Esophagus muscularis mucosa (tissue), 4 donors: ENCODE measurements at regions not wholly inside any gene's neighbourhood (a gene's known extent, or its start where the extent isn't known, plus 50 kb on each side); places are given as distances from the start of the nearest gene placed in this dataset.
A peak's percentile ranks its signal among the peaks of the same experiment; 100 is the strongest.

Source experiments
- DNase-seq: peaks from one replicate; pipeline ENCODE4 v3.0.0-alpha.2; 2017; ENCODE audit errors: extremely low spot score
- H3K27ac ChIP-seq, 4 donors: fragments of 200-600 bp; sonication (generic); replicated peaks in 1 of 4; 1 replicate in 3 of 4; 2 replicates in 1 of 4; pipeline ENCODE4 v1.5.1; 2016 to 2019; ENCODE audit warnings: mild to moderate bottlenecking in 1 of 4
- H3K27me3 ChIP-seq, 4 donors: fragments of 200-600 bp; sonication (generic); one replicate each; pipeline versions ENCODE4 v1.5.1 to v1.6.0; 2016 to 2019
- H3K36me3 ChIP-seq, 4 donors: fragments of 200-600 bp; sonication (generic); one replicate each; pipeline ENCODE4 v1.5.1; 2016 to 2019
- H3K4me1 ChIP-seq, 4 donors: fragments of 200-600 bp; sonication (generic); one replicate each; pipeline ENCODE4 v1.5.1; 2016 to 2019
- H3K4me3 ChIP-seq, 4 donors: fragments of 200-600 bp; sonication (generic); 1 replicate in 2 of 4; 2 replicates in 2 of 4; pipeline ENCODE4 v1.5.1; 2016 to 2019; ENCODE audit warnings: mild to moderate bottlenecking in 4 of 4, moderate library complexity in 1 of 4
- H3K9me3 ChIP-seq, 4 donors: fragments of 200-600 bp; sonication (generic); 1 replicate in 3 of 4; 2 replicates in 1 of 4; pipeline ENCODE4 v1.5.1; 2016 to 2019
- CTCF ChIP-seq, 3 experiments: fragments of 200-600 bp in 2 of 3; fragments of 450-650 bp in 1 of 3; sonication (generic) in 2 of 3; IDR thresholded peaks; one replicate each; pipeline ENCODE4 v1.5.1; 2017 to 2019; ENCODE audit warnings: antibody characterized with exemption in 3 of 3, mild to moderate bottlenecking in 2 of 3, moderate library complexity in 1 of 3
- EP300 ChIP-seq: sonication (generic); formaldehyde crosslinking; IDR thresholded peaks from one replicate; pipeline ENCODE4 v1.6.1; 2017; ENCODE audit warnings: antibody characterized with exemption
- POLR2A ChIP-seq: fragments of 450-650 bp; IDR thresholded peaks from one replicate; pipeline ENCODE4 v1.6.1; 2017; ENCODE audit warnings: antibody characterized with exemption, moderate library complexity, mild to moderate bottlenecking, low read depth
- POLR2AphosphoS5 ChIP-seq, 2 donors: sonication (generic); formaldehyde crosslinking; IDR thresholded peaks; one replicate each; pipeline ENCODE4 v1.6.1; 2017; ENCODE audit warnings: antibody characterized with exemption in 2 of 2
- WGBS: methylation state at CpG from one replicate; pipeline ENCODE4 v1.1.5; 2018; 5-methylcytosine and 5-hydroxymethylcytosine counted together
- intact Hi-C: fragments of 100-400 bp; cut with DNase I; formaldehyde crosslinking; loops from one replicate; pipeline ENCODE4 v1.15.1; 2023

DNA sequence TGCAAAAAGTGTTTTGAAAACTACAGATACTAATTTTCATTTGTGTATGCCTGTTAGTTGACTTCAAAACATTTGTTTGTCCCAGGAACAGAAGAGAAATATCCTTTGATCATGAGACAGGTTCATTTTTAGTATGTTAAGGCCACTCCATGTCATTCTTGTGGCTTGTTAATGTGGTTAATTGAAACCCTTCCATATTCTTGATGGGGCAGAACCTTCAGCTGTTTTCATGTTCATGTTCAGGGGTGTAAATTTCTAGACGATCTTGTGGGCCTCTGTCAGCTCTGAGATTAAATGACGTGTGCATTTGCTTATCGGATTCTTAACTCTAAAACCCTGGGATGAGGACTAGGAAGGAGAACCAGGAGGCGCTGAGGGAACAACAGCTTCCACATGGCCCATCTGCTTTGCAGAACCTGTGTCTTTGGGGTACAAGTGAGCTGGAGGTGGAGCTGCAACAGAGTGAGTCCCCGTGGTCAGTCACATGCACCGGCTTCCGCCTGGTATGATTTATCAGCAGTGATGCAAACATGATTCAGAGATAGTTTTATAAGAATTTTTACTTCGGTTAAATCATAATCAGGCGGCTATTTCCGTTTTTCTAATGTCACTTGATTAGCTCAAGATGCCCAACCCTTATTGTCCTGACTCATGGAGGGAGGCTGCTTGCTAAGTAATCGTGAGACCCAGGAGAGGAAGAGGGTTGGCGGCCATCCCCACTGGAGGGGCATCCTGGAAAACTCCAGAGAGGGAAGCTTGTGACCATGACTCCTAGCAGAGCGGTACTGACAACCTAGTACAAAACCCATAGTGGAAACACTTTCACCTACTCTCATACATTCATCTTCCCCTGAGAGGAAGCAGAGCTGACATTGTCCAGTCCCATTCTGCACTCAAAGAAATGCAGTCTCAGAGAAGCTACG, 138.4 kb downstream of the C9orf152 start:
- intact Hi-C loops: no loop called here
- Histone ChIP-seq H3K27ac (peak overlapping the region in 2 of 4 donors; percentile 13 to 48), H3K36me3 (no peaks in the 10 kb centered on the region), H3K4me3 (no peak overlapping the region), H3K27me3 (no peaks in the 10 kb centered on the region), H3K9me3 (no peaks in the 10 kb centered on the region), H3K4me1 (peaks cover 33 to 83% (median 47%) of the 10 kb centered on the region in 4 donors)
- TF ChIP-seq CTCF (IDR thresholded peaks at IDR 0.05): no peak
- TF ChIP-seq POLR2A: no peak
- peak; percentile 26 to 46 for TF ChIP-seq POLR2AphosphoS5 (IDR thresholded peaks at IDR 0.05)
- no peak for TF ChIP-seq EP300
- 69% methylated on average over 14 of the region's 14 CpGs for WGBS
- DNase-seq: no peak

DNA sequence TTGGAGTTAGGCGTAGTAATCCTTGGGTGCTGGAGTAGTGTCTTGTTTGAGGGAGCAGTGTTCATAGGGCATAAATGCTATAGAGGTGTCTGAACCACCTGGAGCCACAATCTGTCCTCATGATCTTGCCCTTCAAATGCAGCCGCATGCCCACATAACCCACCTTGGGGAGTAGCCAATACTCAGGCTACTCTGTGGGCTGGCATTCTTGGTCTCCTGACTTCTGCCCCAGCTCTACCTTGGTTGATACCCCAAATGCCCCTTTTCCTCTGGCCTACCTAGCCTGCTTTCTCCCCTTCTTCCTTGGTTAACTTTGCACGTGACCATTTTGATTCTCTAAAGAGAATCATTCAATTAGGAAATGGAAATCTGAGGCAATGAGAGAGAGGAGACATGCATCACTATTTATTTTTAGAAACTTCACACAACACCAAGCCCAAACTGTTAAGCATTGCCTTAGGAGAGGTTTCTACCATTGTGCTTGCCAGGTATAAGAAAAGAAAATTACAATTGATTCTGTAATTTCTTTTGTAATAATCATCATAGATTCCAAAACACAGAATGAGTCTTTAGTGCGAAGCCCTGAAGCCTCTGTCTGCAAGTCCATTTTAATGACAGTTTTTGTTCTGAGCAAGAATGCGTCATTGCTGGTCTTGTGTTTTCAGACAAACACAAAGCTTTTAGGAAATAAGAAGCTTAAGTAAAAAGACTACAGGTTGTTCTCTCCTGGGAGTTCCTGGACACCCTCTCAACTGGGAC, 135.2 kb downstream of the C9orf152 start:
- 81% methylated on average over 5 of the region's 5 CpGs for WGBS
- Histone ChIP-seq H3K9me3 (no peaks in the 10 kb centered on the region), H3K36me3 (no peaks in the 10 kb centered on the region), H3K27ac (no peak overlapping the region), H3K4me3 (no peak overlapping the region), H3K4me1 (peaks cover 17 to 54% (median 20%) of the 10 kb centered on the region in 4 donors), H3K27me3 (no peaks in the 10 kb centered on the region)
- no peak for DNase-seq
- intact Hi-C loops: no loop called here
- TF ChIP-seq POLR2A (no peak), EP300 (no peak), CTCF (IDR thresholded peaks at IDR 0.05) (no peak), POLR2AphosphoS5 (IDR thresholded peaks at IDR 0.05) (no peak)

DNA sequence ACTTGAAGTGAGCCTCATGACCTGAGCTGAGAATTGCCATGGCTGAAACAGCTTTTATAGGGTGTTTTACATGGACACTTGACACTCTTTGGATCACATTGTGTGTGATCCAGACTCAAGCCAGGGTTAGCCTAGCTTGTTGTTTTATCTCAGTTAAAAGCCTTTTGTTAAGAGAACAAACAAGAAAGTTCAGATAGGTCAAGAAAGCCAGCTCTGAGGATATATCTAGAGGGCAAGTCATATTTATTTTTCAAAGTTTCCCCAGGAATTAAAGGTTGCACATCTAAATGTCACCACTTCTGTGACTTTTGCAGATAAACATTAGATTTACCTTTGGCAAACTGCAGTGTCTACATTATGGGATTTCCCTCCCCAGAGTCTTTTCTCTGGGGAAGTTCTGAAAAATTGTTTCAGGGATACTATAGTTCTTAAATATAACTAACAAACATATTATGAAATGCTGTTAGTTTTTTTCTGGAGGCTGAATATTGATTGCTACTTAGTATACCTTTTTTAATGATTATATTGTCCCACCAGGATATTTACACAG, 134.5 kb downstream of the C9orf152 start:
- Histone ChIP-seq H3K27me3 (no peaks in the 10 kb centered on the region), H3K4me3 (no peak overlapping the region), H3K27ac (no peak overlapping the region), H3K9me3 (no peaks in the 10 kb centered on the region), H3K36me3 (no peaks in the 10 kb centered on the region), H3K4me1 (peaks cover 17 to 54% (median 23%) of the 10 kb centered on the region in 4 donors)
- TF ChIP-seq EP300 (no peak), CTCF (IDR thresholded peaks at IDR 0.05) (no peak), POLR2A (no peak), POLR2AphosphoS5 (IDR thresholded peaks at IDR 0.05) (no peak)
- DNase-seq: no peak
- intact Hi-C loops: no loop called here

GRCh38 chr9:110076894-110077725, 130.8 kb downstream of the C9orf152 start:
- H3K27me3 ChIP-seq: no peaks in the 10 kb centered on the region
- intact Hi-C loops: no loop called here
- H3K36me3 ChIP-seq: no peaks in the 10 kb centered on the region
- H3K4me1 ChIP-seq: peaks cover 27 to 53% (median 36%) of the 10 kb centered on the region in 4 donors
- DNase-seq: no peak
- WGBS: 82% methylated on average over 12 of the region's 13 CpGs
- no peak overlapping the region for H3K4me3 ChIP-seq
- TF ChIP-seq CTCF (IDR thresholded peaks at IDR 0.05) (no peak), POLR2A (no peak), EP300 (no peak), POLR2AphosphoS5 (IDR thresholded peaks at IDR 0.05) (no peak)
- no peak overlapping the region for H3K27ac ChIP-seq
- H3K9me3 ChIP-seq: no peaks in the 10 kb centered on the region
